Peyer's patch (tissue), 4 donors: ENCODE measurements at regions not wholly inside any gene's neighbourhood (a gene's known extent, or its start where the extent isn't known, plus 50 kb on each side); places are given as distances from the start of the nearest gene placed in this dataset.

Experiments used
- POLR2A ChIP-seq, 2 donors: fragments of 450-650 bp; IDR thresholded peaks; one replicate each; pipeline ENCODE4 v1.5.1; 2017; ENCODE audit warnings: antibody characterized with exemption in 2 of 2, mild to moderate bottlenecking in 2 of 2, moderate library complexity in 2 of 2
- TF ChIP-seq, protein P1 (sequence below), 6 experiments: fragments of 450-650 bp in 4 of 6; fragments of 200-600 bp in 2 of 6; sonication (generic) in 1 of 6; IDR thresholded peaks; one replicate each; pipeline ENCODE4 v1.5.1; 2017 to 2019; ENCODE audit warnings: antibody characterized with exemption in 6 of 6, mild to moderate bottlenecking in 3 of 6, moderate library complexity in 1 of 6

- TF ChIP-seq, protein P1, sequence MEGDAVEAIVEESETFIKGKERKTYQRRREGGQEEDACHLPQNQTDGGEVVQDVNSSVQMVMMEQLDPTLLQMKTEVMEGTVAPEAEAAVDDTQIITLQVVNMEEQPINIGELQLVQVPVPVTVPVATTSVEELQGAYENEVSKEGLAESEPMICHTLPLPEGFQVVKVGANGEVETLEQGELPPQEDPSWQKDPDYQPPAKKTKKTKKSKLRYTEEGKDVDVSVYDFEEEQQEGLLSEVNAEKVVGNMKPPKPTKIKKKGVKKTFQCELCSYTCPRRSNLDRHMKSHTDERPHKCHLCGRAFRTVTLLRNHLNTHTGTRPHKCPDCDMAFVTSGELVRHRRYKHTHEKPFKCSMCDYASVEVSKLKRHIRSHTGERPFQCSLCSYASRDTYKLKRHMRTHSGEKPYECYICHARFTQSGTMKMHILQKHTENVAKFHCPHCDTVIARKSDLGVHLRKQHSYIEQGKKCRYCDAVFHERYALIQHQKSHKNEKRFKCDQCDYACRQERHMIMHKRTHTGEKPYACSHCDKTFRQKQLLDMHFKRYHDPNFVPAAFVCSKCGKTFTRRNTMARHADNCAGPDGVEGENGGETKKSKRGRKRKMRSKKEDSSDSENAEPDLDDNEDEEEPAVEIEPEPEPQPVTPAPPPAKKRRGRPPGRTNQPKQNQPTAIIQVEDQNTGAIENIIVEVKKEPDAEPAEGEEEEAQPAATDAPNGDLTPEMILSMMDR (IDR thresholded peaks at IDR 0.05), result no peak
- no peak for TF ChIP-seq POLR2A (IDR thresholded peaks at IDR 0.05)
Measured at GRCh38 chr2:181170256-181170655, 189.9 kb downstream of the UBE2E3 start.
